ENCODE measurements at regions not wholly inside any gene's neighbourhood (a gene's known extent, or its start where the extent isn't known, plus 50 kb on each side); places are given as distances from the start of the nearest gene placed in this dataset.

DNA sequence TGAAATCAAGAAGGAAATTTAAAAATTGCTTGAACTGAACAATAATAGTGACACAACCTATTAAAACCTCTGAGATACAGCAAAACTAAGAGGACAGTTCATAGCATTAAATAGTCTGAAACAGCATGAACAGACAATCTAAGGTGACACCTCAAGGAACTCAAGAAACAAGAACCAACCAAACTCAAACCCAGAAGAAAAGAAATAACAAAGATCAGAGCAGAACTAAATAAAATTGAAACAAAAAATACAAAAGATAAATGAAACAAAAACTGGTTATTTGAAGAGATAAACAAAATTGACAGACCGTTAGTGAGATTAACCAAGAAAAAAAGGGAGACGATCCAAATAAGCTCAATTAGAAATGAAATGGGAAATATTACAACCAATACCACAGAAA is 122.8 kb upstream of the TOP3B start:
- H3K36me3 ChIP-seq (ENCODE audit: insufficient read depth, low read length): no peaks in the 10 kb centered on the region
- intact Hi-C loops (cut with DNase I, micrococcal nuclease): no loop called here
- DNase-seq: no peak

DNA sequence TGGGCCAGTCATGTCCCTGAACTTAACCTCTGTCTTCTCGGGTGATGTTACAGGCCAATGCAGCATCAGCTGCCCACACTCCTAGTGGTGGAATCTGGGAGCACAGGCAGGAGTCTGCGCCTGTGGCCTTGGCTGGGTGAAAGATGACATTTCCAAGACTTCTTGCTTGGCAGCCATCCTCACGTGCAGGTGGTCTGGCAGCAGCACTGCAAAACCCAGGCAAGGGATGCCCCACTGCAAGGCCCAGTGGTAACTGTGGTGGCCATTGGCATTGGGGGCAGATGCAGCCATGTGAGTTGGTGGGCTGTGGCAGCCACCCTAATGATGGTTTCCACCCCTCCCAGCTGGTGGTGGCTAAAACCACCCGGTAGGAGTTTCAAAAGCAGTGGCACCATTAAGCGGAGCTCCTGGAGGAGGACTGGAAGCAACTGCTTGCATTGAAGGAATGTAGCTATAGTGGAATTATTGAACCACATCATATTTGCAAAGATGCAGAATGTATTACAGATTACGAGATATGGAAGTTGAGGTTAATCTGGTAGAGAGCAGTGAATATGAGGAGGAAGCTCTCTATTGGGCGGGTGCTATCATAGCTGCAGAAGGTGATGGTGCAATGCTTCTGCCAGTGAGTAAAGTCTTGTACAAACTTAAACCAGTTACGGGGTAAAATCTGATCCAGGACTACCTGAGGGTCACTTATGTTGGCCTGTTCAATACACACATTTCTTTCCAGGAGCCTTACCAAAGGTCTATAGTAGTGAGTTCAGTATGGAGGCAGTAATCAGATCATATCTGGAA is 120.7 kb upstream of the TOP3B start:
- Mint-ChIP-seq H3K27ac (no peak overlapping the region), H3K4me3 (no peak overlapping the region), H3K27me3 (peaks cover 8% of the 10 kb centered on the region), H3K4me1 (ENCODE audit: low read depth) (no peaks in the 10 kb centered on the region), H3K36me3 (ENCODE audit: low read depth) (no peaks in the 10 kb centered on the region), H3K9me3 (no peaks in the 10 kb centered on the region)
- H3K27me3 ChIP-seq (ENCODE audit: control insufficient read depth in 1 of 2, insufficient read depth in 2 of 2, low read length in 2 of 2): no peaks in the 10 kb centered on the region
- TF ChIP-seq, protein P1, sequence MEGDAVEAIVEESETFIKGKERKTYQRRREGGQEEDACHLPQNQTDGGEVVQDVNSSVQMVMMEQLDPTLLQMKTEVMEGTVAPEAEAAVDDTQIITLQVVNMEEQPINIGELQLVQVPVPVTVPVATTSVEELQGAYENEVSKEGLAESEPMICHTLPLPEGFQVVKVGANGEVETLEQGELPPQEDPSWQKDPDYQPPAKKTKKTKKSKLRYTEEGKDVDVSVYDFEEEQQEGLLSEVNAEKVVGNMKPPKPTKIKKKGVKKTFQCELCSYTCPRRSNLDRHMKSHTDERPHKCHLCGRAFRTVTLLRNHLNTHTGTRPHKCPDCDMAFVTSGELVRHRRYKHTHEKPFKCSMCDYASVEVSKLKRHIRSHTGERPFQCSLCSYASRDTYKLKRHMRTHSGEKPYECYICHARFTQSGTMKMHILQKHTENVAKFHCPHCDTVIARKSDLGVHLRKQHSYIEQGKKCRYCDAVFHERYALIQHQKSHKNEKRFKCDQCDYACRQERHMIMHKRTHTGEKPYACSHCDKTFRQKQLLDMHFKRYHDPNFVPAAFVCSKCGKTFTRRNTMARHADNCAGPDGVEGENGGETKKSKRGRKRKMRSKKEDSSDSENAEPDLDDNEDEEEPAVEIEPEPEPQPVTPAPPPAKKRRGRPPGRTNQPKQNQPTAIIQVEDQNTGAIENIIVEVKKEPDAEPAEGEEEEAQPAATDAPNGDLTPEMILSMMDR (IDR thresholded peaks at IDR 0.05): no peak
- H3K4me1 ChIP-seq (ENCODE audit: insufficient read depth, low read length): no peaks in the 10 kb centered on the region
- no peaks in the 10 kb centered on the region for H3K36me3 ChIP-seq (ENCODE audit: insufficient read depth, low read length)
- H3K4me3 ChIP-seq (ENCODE audit: low read length): no peak overlapping the region
- POLR2A ChIA-PET: no interaction called here
- intact Hi-C loops (cut with DNase I, micrococcal nuclease): no loop called here
- DNase-seq (peak in 1 of 14 experiments; percentile 9), ATAC-seq (ENCODE audit: poor library complexity) (no peak)
- H3K9me3 ChIP-seq (ENCODE audit: control insufficient read depth in 1 of 2, insufficient read depth in 1 of 2, low read length in 2 of 2): no peaks in the 10 kb centered on the region
- CTCF ChIA-PET: no interaction called here
- H3K27ac ChIP-seq (ENCODE audit: low read depth in 1 of 2, low read length in 2 of 2): no peak overlapping the region

More for the DNA sequence above, 122.8 kb upstream of the TOP3B start:
- Histone ChIP-seq H3K27ac (ENCODE audit: low read depth in 1 of 2, low read length in 2 of 2) (no peak overlapping the region), H3K27me3 (ENCODE audit: control insufficient read depth in 1 of 2, insufficient read depth in 2 of 2, low read length in 2 of 2) (no peaks in the 10 kb centered on the region), H3K4me3 (ENCODE audit: low read length) (no peak overlapping the region), H3K9me3 (ENCODE audit: control insufficient read depth in 1 of 2, insufficient read depth in 1 of 2, low read length in 2 of 2) (no peaks in the 10 kb centered on the region), H3K4me1 (ENCODE audit: insufficient read depth, low read length) (no peaks in the 10 kb centered on the region)
- peaks cover 7% of the 10 kb centered on the region for H3K27me3 Mint-ChIP-seq
- H3K9me3 Mint-ChIP-seq: no peaks in the 10 kb centered on the region
- ChIA-PET CTCF (no interaction called here), POLR2A (no interaction called here)
- H3K36me3 Mint-ChIP-seq (ENCODE audit: low read depth): no peaks in the 10 kb centered on the region
- TF ChIP-seq, protein P1 (IDR thresholded peaks at IDR 0.05): no peak
- no peak overlapping the region for H3K27ac Mint-ChIP-seq
- H3K4me1 Mint-ChIP-seq (ENCODE audit: low read depth): no peaks in the 10 kb centered on the region
- H3K4me3 Mint-ChIP-seq: no peak overlapping the region
- no peak for ATAC-seq (ENCODE audit: poor library complexity)

DNA sequence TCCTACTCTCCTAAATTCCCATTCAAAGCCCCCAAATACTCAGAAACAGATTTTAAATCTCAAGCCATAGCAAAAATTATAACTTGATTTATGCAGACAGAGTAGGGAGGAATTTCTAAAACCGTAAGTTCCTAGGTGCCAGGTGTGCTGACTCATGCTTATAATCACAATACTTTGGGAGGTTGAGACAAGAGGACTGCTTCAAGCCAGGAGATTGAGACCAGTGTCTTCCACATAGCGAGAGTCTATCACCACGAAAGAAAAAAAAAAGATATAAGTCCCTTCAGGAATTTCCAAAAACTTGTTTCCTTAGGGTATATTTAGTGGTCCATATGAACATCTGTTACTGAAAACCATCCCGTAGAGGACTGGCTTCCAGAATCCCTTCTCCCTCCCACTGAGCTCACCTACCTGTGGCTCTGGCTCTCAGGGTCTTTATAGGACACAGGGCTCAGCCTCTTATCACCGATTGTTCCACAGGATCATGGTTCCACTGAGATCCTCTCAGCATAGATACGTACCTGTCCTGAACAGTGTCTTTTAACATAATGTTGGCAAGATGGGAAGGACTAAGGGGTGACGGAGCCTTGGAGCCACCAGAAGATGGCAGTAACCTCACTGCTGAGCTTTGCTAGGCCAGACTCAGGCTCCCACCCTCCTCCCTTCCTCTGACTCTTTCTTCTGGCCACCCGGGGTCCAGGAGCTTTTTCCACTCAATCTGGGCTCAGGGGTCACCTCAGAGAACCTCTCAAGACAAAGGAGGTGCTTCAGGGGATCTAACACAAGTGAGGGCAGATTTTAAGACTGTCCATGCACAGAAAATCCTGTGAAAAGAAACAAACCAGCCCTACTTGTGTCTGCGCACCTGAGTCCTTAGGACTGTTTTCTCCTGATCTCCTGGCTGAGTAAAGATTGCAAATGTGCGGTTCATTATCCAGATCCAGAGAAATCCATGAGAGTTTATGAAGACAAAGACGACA is 117.5 kb upstream of the TOP3B start:
- no peaks in the 10 kb centered on the region for H3K36me3 ChIP-seq (ENCODE audit: insufficient read depth, low read length)
- ChIA-PET POLR2A (no interaction called here), CTCF (no interaction called here)
- intact Hi-C loops (cut with DNase I, micrococcal nuclease): no loop called here
- TF ChIP-seq, protein P1 (IDR thresholded peaks at IDR 0.05): no peak
- peaks cover 2% of the 10 kb centered on the region in 2 experiments for H3K27me3 ChIP-seq (ENCODE audit: control insufficient read depth in 1 of 2, insufficient read depth in 2 of 2, low read length in 2 of 2)
- H3K27ac ChIP-seq (ENCODE audit: low read depth in 1 of 2, low read length in 2 of 2): no peak overlapping the region
- Mint-ChIP-seq H3K4me1 (ENCODE audit: low read depth) (no peaks in the 10 kb centered on the region), H3K36me3 (ENCODE audit: low read depth) (no peaks in the 10 kb centered on the region), H3K27me3 (peaks cover 32% of the 10 kb centered on the region), H3K4me3 (no peak overlapping the region), H3K9me3 (no peaks in the 10 kb centered on the region), H3K27ac (no peak overlapping the region)
- no peak overlapping the region for H3K4me3 ChIP-seq (ENCODE audit: low read length)
- ATAC-seq (ENCODE audit: poor library complexity) (no peak), DNase-seq (no peak)
- H3K9me3 ChIP-seq (ENCODE audit: control insufficient read depth in 1 of 2, insufficient read depth in 1 of 2, low read length in 2 of 2): no peaks in the 10 kb centered on the region
- no peaks in the 10 kb centered on the region for H3K4me1 ChIP-seq (ENCODE audit: insufficient read depth, low read length)

Measured in CD4-positive, alpha-beta T cell (primary cell).